A549 (cell line): ENCODE measurements at regions not wholly inside any gene's neighbourhood (a gene's known extent, or its start where the extent isn't known, plus 50 kb on each side); places are given as distances from the start of the nearest gene placed in this dataset.

ENCODE experiments used
- ATAC-seq, 2 experiments: fragments of 200-7000 bp in 1 of 2; fragments of >200 bp in 1 of 2; cut with Nextera tagmentation in 1 of 2; cut with Tn5 transposase in 1 of 2; 3 replicates each; pipeline versions ENCODE4 v1.8.0 to v1.9.1; 2018 to 2020; ENCODE audit warnings: mild to moderate bottlenecking in 1 of 2, moderate library complexity in 1 of 2
- CTCF ChIA-PET: fragments of 300-600 bp; sonication (Branson Sonifier 250); formaldehyde crosslinking; extraction: SDS; loops from one replicate; lab custom pipeline; 2021; ENCODE audit warnings: antibody characterized with exemption, inconsistent platforms; lab: Yijun Ruan, JAX
- POLR2A ChIA-PET: fragments of 350-600 bp; formaldehyde crosslinking; extraction: SDS; loops from one replicate; lab custom pipeline; 2021; ENCODE audit warnings: antibody characterized with exemption, inconsistent platforms; lab: Yijun Ruan, JAX
- DNase-seq, 2 experiments: peaks; one replicate each; pipeline versions ENCODE4 v3.0.0 to v3.0.0-alpha.2; 2011 to 2016; ENCODE audit warnings: low read depth in 1 of 2, low spot score in 1 of 2
- FAIRE-seq: peaks from 2 replicates; lab custom pipeline; 2011; peaks lifted over from hg19 to GRCh38; lab: Jason Lieb, UNC
- H3K27ac ChIP-seq, 2 experiments: fragments of >200 bp; sonication (Bioruptor Twin); formaldehyde crosslinking; 3 replicates each; pipeline ENCODE4 v1.5.1; 2016 to 2017
- H3K4me1 ChIP-seq: fragments of >200 bp; sonication (Bioruptor Twin); formaldehyde crosslinking; 3 replicates; pipeline ENCODE4 v1.6.1; 2016
- H3K4me2 ChIP-seq: fragments of >200 bp; sonication (Bioruptor Twin); formaldehyde crosslinking; 3 replicates; pipeline ENCODE4 v1.6.1; 2016
- H3K4me3 ChIP-seq: fragments of >200 bp; sonication (Bioruptor Twin); formaldehyde crosslinking; 3 replicates; pipeline ENCODE4 v1.5.1; 2016
- H3K9me3 ChIP-seq: fragments of >200 bp; sonication (Bioruptor Twin); formaldehyde crosslinking; 3 replicates; pipeline ENCODE4 v1.6.1; 2016
- ATOH8 ChIP-seq: fragments of 250-450 bp; sonication (Bioruptor Pico); IDR thresholded peaks from 2 replicates; pipeline ENCODE4 v1.5.0; 2020; ENCODE audit warnings: low read depth, mild to moderate bottlenecking, moderate library complexity
- BCL3 ChIP-seq: fragments of >200 bp; sonication (Bioruptor Twin); formaldehyde crosslinking; IDR thresholded peaks from 3 replicates; pipeline ENCODE4 v1.6.1; 2016
- BHLHE40 ChIP-seq: IDR thresholded peaks from 2 replicates; pipeline ENCODE4 v1.6.1; 2012; ENCODE audit warnings: low read depth, low read length, inconsistent platforms
- CBX2 ChIP-seq: fragments of 200-600 bp; sonication (generic); IDR thresholded peaks from 2 replicates; pipeline ENCODE4 v1.6.1; 2016; ENCODE audit warnings: low read depth, mild to moderate bottlenecking, borderline replicate concordance
- CBX8 ChIP-seq: fragments of 200-600 bp; sonication (generic); IDR thresholded peaks from 2 replicates; pipeline ENCODE4 v1.6.1; 2016
- CEBPB ChIP-seq, 2 experiments: fragments of >200 bp in 1 of 2; sonication (Bioruptor Twin) in 1 of 2; formaldehyde crosslinking in 1 of 2; IDR thresholded peaks; 2 replicates each; pipeline ENCODE4 v1.6.1; 2012 to 2016
- EHMT2 ChIP-seq: fragments of 200-600 bp; sonication (generic); IDR thresholded peaks from 2 replicates; pipeline ENCODE4 v1.6.1; 2016; ENCODE audit warnings: antibody characterized with exemption, low read depth, mild to moderate bottlenecking, moderate library complexity
- ELK1 ChIP-seq: fragments of 150-350 bp; IDR thresholded peaks from 2 replicates; pipeline ENCODE4 v1.6.1; 2014; ENCODE audit warnings: low read depth, mild to moderate bottlenecking, low read length
- FOSL2 ChIP-seq, 2 experiments: fragments of 450-650 bp in 1 of 2; fragments of >200 bp in 1 of 2; sonication (Bioruptor Twin) in 1 of 2; formaldehyde crosslinking; IDR thresholded peaks; 2 replicates each; pipeline versions ENCODE4 v1.5.0 to v1.6.1; 2016 to 2020; ENCODE audit warnings: mild to moderate bottlenecking in 1 of 2, moderate library complexity in 1 of 2
- HES2 ChIP-seq: fragments of >200 bp; sonication (Bioruptor Twin); formaldehyde crosslinking; IDR thresholded peaks from 2 replicates; pipeline ENCODE4 v1.6.1; 2016
- HEYL ChIP-seq: fragments of 250-450 bp; sonication (Bioruptor Pico); IDR thresholded peaks from 2 replicates; pipeline ENCODE4 v1.8.0; 2021; ENCODE audit warnings: mild to moderate bottlenecking, moderate library complexity
- HMGXB4 ChIP-seq: fragments of 250-450 bp; sonication (Bioruptor Pico); IDR thresholded peaks from 2 replicates; pipeline ENCODE4 v1.5.0; 2021; ENCODE audit warnings: mild to moderate bottlenecking, moderate library complexity, borderline replicate concordance
- MAZ ChIP-seq: fragments of 150-350 bp; IDR thresholded peaks from 2 replicates; pipeline ENCODE4 v1.6.1; 2014; ENCODE audit warnings: antibody characterized with exemption, low read depth, low read length, borderline replicate concordance
- RAD21 ChIP-seq, 2 experiments: fragments of >200 bp in 1 of 2; sonication (Bioruptor Twin) in 1 of 2; formaldehyde crosslinking in 1 of 2; IDR thresholded peaks in 1 of 2; conservative IDR thresholded peaks in 1 of 2; 2 replicates in 1 of 2; 3 replicates in 1 of 2; pipeline ENCODE4 v1.6.1; 2012 to 2018; ENCODE audit warnings: inconsistent platforms in 1 of 2
- SMC3 ChIP-seq: fragments of >200 bp; sonication (Bioruptor Twin); formaldehyde crosslinking; IDR thresholded peaks from 3 replicates; pipeline ENCODE4 v1.6.1; 2018; ENCODE audit warnings: inconsistent platforms
- TP53 ChIP-seq: fragments of 250-450 bp; sonication (Bioruptor Pico); IDR thresholded peaks from 2 replicates; pipeline ENCODE4 v1.5.0; 2021; ENCODE audit warnings: mild to moderate bottlenecking, moderate library complexity
- ZC3H11A ChIP-seq: fragments of 450-650 bp; IDR thresholded peaks from 2 replicates; pipeline ENCODE4 v1.6.1; 2014; ENCODE audit warnings: antibody characterized with exemption, mild to moderate bottlenecking
- ZSCAN20 ChIP-seq: fragments of 250-450 bp; sonication (Bioruptor Pico); IDR thresholded peaks from 2 replicates; pipeline ENCODE4 v1.8.0; 2022; ENCODE audit warnings: mild to moderate bottlenecking, moderate library complexity
- WGBS: methylation state at CpG from one replicate; pipeline ENCODE4 v1.1.6; 2017; ENCODE audit errors: missing lambda C conversion rate; 5-methylcytosine and 5-hydroxymethylcytosine counted together

GRCh38 chr1:48123647-48124046 is 98.9 kb upstream of the SLC5A9 start (continued):
- TF ChIP-seq HES2 (no peak), ELK1 (no peak), ATOH8 (CRISPR knock-in tag) (no peak), HMGXB4 (CRISPR knock-in tag) (no peak), MAZ (no peak)

- Histone ChIP-seq H3K4me1 (no peaks in the 10 kb centered on the region), H3K9me3 (no peaks in the 10 kb centered on the region), H3K4me2 (no peak overlapping the region), H3K27ac (no peak overlapping the region), H3K4me3 (no peak overlapping the region)
- POLR2A ChIA-PET = no interaction called here
- CTCF ChIA-PET = interaction anchor here (0.7 kb wide), 1 partner anchor 177 kb away, joined by 3 read pairs; no protein-coding TSS in a partner anchor
- FAIRE-seq (no peak), ATAC-seq (no peak), DNase-seq (no peak)
- WGBS = 2% methylated on average over 4 of the region's 4 CpGs
- no peak for TF ChIP-seq RAD21 (conservative IDR thresholded peaks at IDR 0.05 in 1 of 2, IDR thresholded peaks at IDR 0.05 in 1 of 2)
- TF ChIP-seq HMGXB4 (CRISPR knock-in tag) = no peak
- TF ChIP-seq TP53 (CRISPR knock-in tag) = no peak
- no peak for TF ChIP-seq CBX8
- no peak for TF ChIP-seq EHMT2
- no peak for TF ChIP-seq CEBPB (IDR thresholded peaks at IDR 0.05)
- no peak for TF ChIP-seq BHLHE40
- TF ChIP-seq ZSCAN20 = no peak
- TF ChIP-seq ZC3H11A = no peak
- TF ChIP-seq CBX2 = no peak
- no peak for TF ChIP-seq HEYL (CRISPR knock-in tag)
- no peak for TF ChIP-seq SMC3
- no peak for TF ChIP-seq HES2
- no peak for TF ChIP-seq BCL3
- no peak for TF ChIP-seq FOSL2 (IDR thresholded peaks at IDR 0.05)
- TF ChIP-seq FOSL2 (CRISPR knock-in tag; IDR thresholded peaks at IDR 0.05) = no peak
Observed at GRCh38 chr1:48121955-48122354, 100.6 kb upstream of the SLC5A9 start.
